HG03439 (cell line): ENCODE measurements at regions not wholly inside any gene's neighbourhood (a gene's known extent, or its start where the extent isn't known, plus 50 kb on each side); places are given as distances from the start of the nearest gene placed in this dataset.

Source experiments
- ATAC-seq: cut with Tn5 transposase; IDR thresholded peaks from one replicate; pipeline ENCODE4 v1.9.1; 2021; ENCODE audit warnings: mild to moderate bottlenecking, moderate library complexity; ENCODE audit not compliant: unreplicated experiment

GRCh38 chr15:93413745-93414144, 324.7 kb upstream of the RGMA start:
- no peak for ATAC-seq

DNA sequence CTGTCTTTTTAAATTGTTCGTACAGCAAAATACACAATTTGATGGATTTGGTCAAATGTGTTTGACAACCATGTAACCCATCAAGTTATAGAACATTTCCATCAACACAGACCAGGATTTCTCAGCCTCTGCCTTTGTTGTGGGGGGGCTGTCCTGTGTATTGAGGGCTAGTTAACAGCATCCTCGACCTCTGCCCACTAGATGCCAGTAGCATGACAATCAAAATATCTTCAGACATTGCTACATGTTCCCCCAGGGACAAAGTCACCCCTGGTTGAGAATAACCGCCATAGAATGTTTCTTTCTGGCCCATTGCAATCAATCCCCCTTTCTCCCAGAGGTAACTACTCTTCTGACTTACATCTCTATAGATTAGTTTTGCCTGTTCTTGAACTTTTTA, 310.1 kb upstream of the RGMA start:
- ATAC-seq = no peak

GRCh38 chr15:93389211-93389610, 300.2 kb upstream of the RGMA start:
- ATAC-seq = no peak

GRCh38 chr15:93384886-93385285, 295.9 kb upstream of the RGMA start:
- ATAC-seq = no peak

- no peak for ATAC-seq
Measured at GRCh38 chr15:93382200-93382820, 293.3 kb upstream of the RGMA start.

DNA sequence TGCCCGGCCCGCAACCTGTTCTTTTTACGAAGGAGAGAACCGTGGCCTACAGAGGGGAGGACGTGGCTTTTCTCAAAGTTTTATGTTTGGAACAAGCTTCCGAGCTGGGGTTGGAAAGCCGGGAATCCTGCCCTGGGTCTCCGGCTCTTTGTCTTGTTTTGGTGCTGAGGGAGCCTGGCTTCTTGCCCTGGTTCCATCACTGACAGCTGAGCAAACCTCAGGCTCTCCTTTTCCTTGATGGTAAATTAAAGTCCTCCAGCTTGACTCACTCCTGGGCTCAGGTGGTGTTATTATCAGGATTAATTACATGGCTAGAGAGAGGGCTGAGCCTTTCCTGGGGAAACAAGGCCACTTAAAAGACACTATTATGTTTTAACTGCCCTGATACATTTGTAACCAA, 289.5 kb upstream of the RGMA start:
- no peak for ATAC-seq

- no peak for ATAC-seq
Measured at GRCh38 chr15:93372865-93373223, 283.8 kb upstream of the RGMA start.

GRCh38 chr15:93372208-93372864, 283.3 kb upstream of the RGMA start:
- ATAC-seq = no peak

DNA sequence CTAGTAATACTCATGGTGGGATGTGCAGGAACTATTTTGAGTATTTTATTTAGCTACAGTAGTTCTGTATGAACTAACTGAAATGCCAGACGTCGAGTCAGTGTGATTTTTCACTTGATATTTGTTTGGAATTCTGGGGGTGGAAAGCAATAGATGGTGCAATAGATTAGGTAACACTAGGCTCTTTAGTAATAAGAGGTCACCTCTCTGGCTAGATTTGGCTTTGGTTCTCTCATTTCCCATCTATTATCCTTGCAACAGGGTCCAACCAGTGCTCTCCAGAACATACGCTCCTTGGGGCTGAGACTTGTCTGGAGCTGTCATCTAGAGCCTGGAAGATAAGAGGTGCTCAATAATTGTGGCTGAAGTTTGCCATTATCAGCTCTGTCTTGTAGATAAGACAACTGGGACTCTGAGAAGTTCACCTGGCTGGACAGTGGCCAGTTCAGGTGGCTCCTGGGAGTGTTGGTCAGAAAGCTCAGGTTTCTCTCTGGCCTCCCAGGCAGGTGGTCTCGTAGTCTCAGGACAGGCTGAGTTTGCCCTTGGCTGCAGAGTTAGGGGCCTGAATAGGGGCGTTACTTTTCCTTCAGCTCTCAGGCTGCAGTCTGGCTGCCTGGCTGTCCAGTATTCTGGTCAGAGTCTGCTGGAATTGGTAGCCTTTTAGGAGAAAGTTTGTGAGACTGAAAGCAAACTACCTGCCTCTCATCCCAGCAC, 277.5 kb upstream of the RGMA start:
- no peak for ATAC-seq

- ATAC-seq = no peak
Measured at GRCh38 chr15:93362821-93363220, 273.8 kb upstream of the RGMA start.

- ATAC-seq = no peak
Measured at GRCh38 chr15:93362203-93362602, 273.2 kb upstream of the RGMA start.

DNA sequence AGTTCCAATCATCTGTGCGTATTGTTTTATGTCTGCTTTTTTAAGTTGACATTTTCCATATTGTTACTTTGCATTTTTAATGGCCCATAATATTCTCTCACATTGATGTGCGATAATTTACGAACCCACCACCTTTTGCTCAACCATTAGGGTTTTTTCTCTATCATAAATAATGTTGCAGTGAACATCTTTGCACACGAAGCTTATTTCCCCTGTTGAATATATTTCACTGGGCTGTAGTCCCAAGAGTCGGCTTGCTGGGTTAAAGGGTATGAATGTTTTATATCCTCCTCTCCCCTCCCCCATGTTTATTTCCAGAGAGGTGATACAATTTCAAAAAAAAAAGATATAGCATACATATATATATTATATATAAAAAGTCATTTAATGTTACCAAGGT, 272.7 kb upstream of the RGMA start:
- ATAC-seq = no peak

DNA sequence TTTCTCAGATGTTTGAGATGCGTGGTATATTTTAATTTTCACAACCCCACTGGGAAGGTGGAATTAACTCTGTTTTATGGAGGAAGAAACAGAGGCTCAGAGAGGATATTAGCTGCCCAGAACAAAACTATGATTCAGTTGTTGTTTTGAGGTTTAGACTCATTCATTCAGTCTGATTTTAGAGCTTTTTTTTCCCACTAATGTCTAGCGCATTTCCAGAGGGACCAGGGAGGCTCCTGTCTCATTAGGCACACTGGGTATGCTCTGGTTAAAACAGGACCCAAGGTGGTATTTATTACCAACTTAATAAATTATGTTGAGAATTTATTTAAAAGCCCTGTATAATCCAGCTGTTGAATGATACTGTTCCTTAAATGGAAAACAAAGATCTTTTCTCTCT, 272.0 kb upstream of the RGMA start:
- no peak for ATAC-seq

DNA sequence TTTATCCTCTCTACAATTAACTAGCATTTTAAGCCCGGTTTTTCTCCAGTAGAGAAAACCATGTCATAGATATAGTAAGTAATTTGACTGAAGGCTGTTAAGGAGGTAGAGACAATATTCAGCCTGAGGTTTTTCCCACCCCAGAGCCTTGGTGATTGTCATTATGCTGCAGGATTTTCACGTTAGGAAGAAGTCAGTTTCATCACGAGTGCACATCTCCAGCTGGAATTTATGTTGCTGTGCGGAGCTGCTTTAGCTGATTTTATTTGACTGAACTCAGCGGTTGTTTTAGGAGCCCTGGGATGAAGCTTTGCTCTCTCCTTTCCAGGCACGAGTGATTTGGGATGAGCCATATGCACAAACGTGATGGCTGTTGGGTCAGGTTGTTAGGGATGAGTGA, 271.3 kb upstream of the RGMA start:
- no peak for ATAC-seq

DNA sequence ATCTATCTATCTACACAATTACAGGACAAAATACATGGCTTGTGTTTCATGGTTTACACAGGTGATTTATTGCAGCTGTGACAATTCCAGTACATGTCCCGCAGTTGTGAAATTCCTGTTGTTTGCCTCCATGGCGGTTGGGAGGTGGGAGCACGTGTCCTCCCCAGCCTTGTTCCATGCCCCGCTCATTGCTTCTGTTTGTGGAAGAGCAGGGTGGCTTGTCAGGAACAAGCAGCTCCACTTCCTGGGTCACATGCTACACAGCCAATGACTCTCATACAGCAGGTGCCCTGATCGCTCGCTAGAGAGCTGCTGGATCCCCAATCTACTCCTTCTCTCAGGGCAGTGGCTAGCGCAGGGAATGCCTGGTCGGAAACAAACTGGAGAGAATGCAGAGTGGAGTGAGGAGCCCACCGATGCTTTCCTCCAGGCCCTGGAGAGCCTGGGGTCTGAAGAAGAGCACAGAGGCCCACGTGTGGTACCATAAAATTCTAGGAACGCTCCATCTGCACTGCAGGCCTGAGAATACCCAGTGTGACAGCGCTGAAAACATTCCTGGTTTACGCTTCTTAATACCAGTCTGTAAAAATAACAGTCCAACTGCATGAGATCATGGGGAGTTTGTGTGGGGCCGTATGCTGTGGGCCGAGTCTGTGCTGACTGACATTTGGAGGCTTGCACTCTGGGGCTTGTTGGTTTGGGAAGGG, 270.6 kb upstream of the RGMA start:
- no peak for ATAC-seq

- ATAC-seq = no peak
Measured at GRCh38 chr15:93359060-93359408, 270.0 kb upstream of the RGMA start.

- ATAC-seq = no peak
Measured at GRCh38 chr15:93358166-93359059, 269.4 kb upstream of the RGMA start.

DNA sequence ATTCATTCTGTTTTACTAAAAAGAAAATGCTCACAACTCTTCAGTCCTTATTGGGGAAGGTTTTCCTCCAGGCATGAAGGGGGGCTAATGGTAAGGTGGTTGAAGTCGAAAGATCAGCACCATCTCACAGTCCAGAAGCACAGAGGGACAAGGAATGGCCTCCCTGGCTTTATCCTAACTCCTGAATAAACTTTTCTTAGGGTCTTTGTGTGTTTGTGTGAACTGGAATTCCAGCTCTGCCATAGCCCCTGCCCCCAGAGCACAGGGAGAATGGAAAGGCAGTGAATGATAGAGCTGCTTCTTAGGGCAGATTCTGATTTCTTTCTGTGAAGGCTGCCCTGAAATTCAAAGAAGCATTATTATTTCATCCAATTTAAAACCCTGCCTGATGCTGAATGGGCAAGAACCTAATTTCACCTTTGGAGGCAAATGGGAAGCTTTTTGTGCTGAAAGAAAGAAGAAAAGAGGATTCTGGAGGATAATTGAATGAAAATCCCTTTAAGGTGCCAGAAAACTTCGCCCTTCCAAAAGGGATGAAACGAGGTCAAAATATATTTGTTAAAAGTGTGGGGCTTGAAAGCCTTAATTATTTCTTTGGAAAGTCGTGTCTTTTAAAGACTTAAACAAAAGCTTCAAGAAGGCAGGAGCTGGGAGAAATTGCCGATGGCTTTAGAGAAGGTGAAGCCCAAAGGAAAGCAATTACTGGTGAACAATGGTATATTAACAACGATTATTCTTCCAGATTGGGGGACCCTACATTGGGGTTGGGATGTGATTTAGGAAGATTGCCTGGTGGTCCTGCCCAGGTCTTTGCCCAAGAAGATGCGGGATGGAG, 259.9 kb upstream of the RGMA start:
- no peak for ATAC-seq

- no peak for ATAC-seq
Measured at GRCh38 chr15:93347986-93348385, 259.0 kb upstream of the RGMA start.

GRCh38 chr15:93345981-93346380, 257.0 kb upstream of the RGMA start:
- ATAC-seq = no peak
